ENCODE measurements at regions not wholly inside any gene's neighbourhood (a gene's known extent, or its start where the extent isn't known, plus 50 kb on each side); places are given as distances from the start of the nearest gene placed in this dataset.

DNA sequence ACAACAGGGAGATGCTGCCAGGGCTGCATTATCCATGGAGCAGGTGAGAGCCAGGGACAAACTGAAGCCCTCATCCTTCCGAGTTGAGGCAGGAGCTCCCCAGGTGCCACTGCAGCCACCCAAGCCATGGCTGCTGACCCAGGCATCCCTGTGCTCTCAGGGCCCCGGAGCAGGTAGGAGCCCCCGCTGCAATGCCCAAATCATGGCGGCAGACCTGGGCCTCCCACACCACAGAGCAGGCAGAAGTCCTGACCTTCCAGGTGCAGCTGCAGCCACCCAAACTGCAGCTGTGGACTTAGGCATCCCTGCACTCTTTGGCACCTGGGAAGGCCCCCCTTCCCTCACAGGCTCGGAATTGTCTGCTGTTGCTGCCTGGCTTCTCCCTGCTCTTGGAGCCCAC, 443.6 kb downstream of the ARAP2 start:
- no peak for DNase-seq
- H2BK5ac ChIP-seq (ENCODE audit: insufficient read length, low read length): no peak overlapping the region
- H3K79me1 ChIP-seq (ENCODE audit: insufficient read depth, low read depth, low read length, poor library complexity, severe bottlenecking): no peaks in the 10 kb centered on the region
- no peaks in the 10 kb centered on the region for H3K9me3 ChIP-seq (ENCODE audit: control insufficient read depth, low read depth, low read length)
- H4K8ac ChIP-seq (replicated peaks; ENCODE audit: insufficient read length, low read depth, low read length): no peak overlapping the region
- H4K20me1 ChIP-seq (ENCODE audit: control insufficient read depth, insufficient read depth, insufficient read length): no peaks in the 10 kb centered on the region
- no CpG with 5 or more reads among the region's 5 CpGs for WGBS (ENCODE audit: extremely low coverage, insufficient read length, low lambda C conversion rate)
- no peak overlapping the region for H2BK120ac ChIP-seq (ENCODE audit: low read depth, low read length, poor library complexity, severe bottlenecking)
- H3K27me3 ChIP-seq (ENCODE audit: insufficient read depth, low read length): no peaks in the 10 kb centered on the region
- no peaks in the 10 kb centered on the region for H3K79me2 ChIP-seq (ENCODE audit: insufficient read depth, low read length)
- H2BK12ac ChIP-seq (ENCODE audit: insufficient read length, low read depth, low read length): no peak overlapping the region
- H3K4me2 ChIP-seq (ENCODE audit: insufficient read depth, insufficient read length, low read length): no peak overlapping the region
- H3K4me3 Mint-ChIP-seq: no peak overlapping the region
- H2AFZ ChIP-seq (ENCODE audit: low read length): no peak overlapping the region
- H4K5ac ChIP-seq (ENCODE audit: insufficient read length, low read depth, low read length): no peak overlapping the region
- no peak overlapping the region for H3K9ac ChIP-seq (ENCODE audit: extremely low read depth, insufficient read length, low read length)
- H3K23ac ChIP-seq (ENCODE audit: insufficient read length, low read depth, low read length): no peak overlapping the region
- H3K14ac ChIP-seq (ENCODE audit: insufficient read depth, low read length): no peak overlapping the region; the same call in 1 of the 2 replicates
- peaks cover 22 to 28% of the 10 kb centered on the region in 2 experiments for H3K9me3 Mint-ChIP-seq
- H3K4me1 Mint-ChIP-seq: no peaks in the 10 kb centered on the region
- H3K56ac ChIP-seq (ENCODE audit: insufficient read length, low read depth, low read length): no peak overlapping the region
- no peaks in the 10 kb centered on the region for H3K4me1 ChIP-seq (ENCODE audit: insufficient read depth, low read length)
- no peak overlapping the region for H3K4ac ChIP-seq (ENCODE audit: low read depth, low read length)
- H3K27ac Mint-ChIP-seq: no peak overlapping the region
- no peak overlapping the region for H3K18ac ChIP-seq (ENCODE audit: insufficient read length, low read depth, low read length)
- no peak overlapping the region for H4K91ac ChIP-seq (ENCODE audit: insufficient read length, low read depth, low read length)
- H2BK20ac ChIP-seq (ENCODE audit: low read depth, low read length, poor library complexity, severe bottlenecking): no peak overlapping the region
- TF ChIP-seq, protein P1, sequence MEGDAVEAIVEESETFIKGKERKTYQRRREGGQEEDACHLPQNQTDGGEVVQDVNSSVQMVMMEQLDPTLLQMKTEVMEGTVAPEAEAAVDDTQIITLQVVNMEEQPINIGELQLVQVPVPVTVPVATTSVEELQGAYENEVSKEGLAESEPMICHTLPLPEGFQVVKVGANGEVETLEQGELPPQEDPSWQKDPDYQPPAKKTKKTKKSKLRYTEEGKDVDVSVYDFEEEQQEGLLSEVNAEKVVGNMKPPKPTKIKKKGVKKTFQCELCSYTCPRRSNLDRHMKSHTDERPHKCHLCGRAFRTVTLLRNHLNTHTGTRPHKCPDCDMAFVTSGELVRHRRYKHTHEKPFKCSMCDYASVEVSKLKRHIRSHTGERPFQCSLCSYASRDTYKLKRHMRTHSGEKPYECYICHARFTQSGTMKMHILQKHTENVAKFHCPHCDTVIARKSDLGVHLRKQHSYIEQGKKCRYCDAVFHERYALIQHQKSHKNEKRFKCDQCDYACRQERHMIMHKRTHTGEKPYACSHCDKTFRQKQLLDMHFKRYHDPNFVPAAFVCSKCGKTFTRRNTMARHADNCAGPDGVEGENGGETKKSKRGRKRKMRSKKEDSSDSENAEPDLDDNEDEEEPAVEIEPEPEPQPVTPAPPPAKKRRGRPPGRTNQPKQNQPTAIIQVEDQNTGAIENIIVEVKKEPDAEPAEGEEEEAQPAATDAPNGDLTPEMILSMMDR (conservative IDR thresholded peaks at IDR 0.05): no peak
- no peaks in the 10 kb centered on the region for H3K23me2 ChIP-seq (ENCODE audit: insufficient read length, low read depth, low read length, poor library complexity, severe bottlenecking)
- H3T11ph ChIP-seq (ENCODE audit: low read length): no peak overlapping the region
- no peak overlapping the region for H2BK15ac ChIP-seq (ENCODE audit: low read depth, low read length)
- peaks cover 6 to 12% (median 9%) of the 10 kb centered on the region in 3 experiments; a peak in 6 of 7 replicates for H3K36me3 Mint-ChIP-seq (ENCODE audit: insufficient read depth in 1 of 3, low read depth in 3 of 3)
- H3K27me3 Mint-ChIP-seq (ENCODE audit: low read depth): no peaks in the 10 kb centered on the region
- H2AK5ac ChIP-seq (ENCODE audit: insufficient read length, low read length): no peak overlapping the region
- H3K27ac ChIP-seq (ENCODE audit: insufficient read length, low read depth, low read length): no peak overlapping the region

Measured in H9 (cell line).